ENCODE measurements at regions not wholly inside any gene's neighbourhood (a gene's known extent, or its start where the extent isn't known, plus 50 kb on each side); places are given as distances from the start of the nearest gene placed in this dataset.

DNA sequence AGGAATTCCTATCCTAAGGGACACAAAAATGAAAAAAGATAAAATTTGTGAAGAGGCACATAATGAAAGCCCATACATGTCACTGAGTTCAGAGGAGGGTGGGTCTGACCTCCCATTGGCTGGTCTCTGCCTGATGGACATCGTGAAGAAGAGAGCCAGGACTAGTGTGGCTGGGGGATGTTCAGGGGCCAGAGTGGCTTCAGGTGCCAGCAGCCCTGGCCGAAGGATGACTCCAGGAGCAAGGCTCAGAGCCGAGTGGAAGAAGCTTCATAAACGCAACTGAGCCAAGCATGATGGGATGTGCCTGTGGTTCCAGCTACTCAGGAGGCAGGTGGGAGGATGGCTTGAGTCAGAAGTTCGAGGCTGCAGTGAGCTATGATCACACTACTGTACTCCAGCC lies 56.9 kb upstream of the ATP5PO start:
- H3K27ac ChIP-seq (ENCODE audit: insufficient read length, low read depth, low read length) = no peak overlapping the region
- H2BK120ac ChIP-seq (ENCODE audit: low read depth, low read length, poor library complexity, severe bottlenecking) = no peak overlapping the region
- H3K4me1 ChIP-seq (ENCODE audit: insufficient read depth, low read length) = peaks cover 5% of the 10 kb centered on the region; the same call in 1 of the 2 replicates
- Mint-ChIP-seq H3K4me1 (peaks cover 37 to 41% of the 10 kb centered on the region in 2 experiments), H3K27ac (peak overlapping the region in 1 of 3 experiments; percentile 74; a peak in 4 of 7 replicates), H3K4me3 (peak overlapping the region in 1 of 2 experiments; percentile 27; a peak in 1 of 5 replicates), H3K36me3 (ENCODE audit: insufficient read depth in 1 of 3, low read depth in 3 of 3) (no peaks in the 10 kb centered on the region), H3K9me3 (no peaks in the 10 kb centered on the region), H3K27me3 (ENCODE audit: low read depth) (no peaks in the 10 kb centered on the region)
- no peak overlapping the region for H3K4ac ChIP-seq (ENCODE audit: low read depth, low read length)
- no peaks in the 10 kb centered on the region for H3K27me3 ChIP-seq (ENCODE audit: insufficient read depth, low read length)
- H4K5ac ChIP-seq (ENCODE audit: insufficient read length, low read depth, low read length) = no peak overlapping the region
- H2BK12ac ChIP-seq (ENCODE audit: insufficient read length, low read depth, low read length) = no peak overlapping the region
- no peaks in the 10 kb centered on the region for H4K20me1 ChIP-seq (ENCODE audit: control insufficient read depth, insufficient read depth, insufficient read length)
- H3T11ph ChIP-seq (ENCODE audit: low read length) = no peak overlapping the region
- H3K23me2 ChIP-seq (ENCODE audit: insufficient read length, low read depth, low read length, poor library complexity, severe bottlenecking) = peaks cover 2% of the 10 kb centered on the region
- no peak overlapping the region for H3K56ac ChIP-seq (ENCODE audit: insufficient read length, low read depth, low read length)
- H3K14ac ChIP-seq (ENCODE audit: insufficient read depth, low read length) = no peak overlapping the region
- no CpG with 5 or more reads among the region's 5 CpGs for WGBS (ENCODE audit: extremely low coverage, insufficient read length, low lambda C conversion rate)
- no peak overlapping the region for H2BK15ac ChIP-seq (ENCODE audit: low read depth, low read length)
- no peak overlapping the region for H2AK5ac ChIP-seq (ENCODE audit: insufficient read length, low read length)
- H2AFZ ChIP-seq (ENCODE audit: low read length) = no peak overlapping the region
- no peak overlapping the region for H3K18ac ChIP-seq (ENCODE audit: insufficient read length, low read depth, low read length)
- H3K9ac ChIP-seq (ENCODE audit: extremely low read depth, insufficient read length, low read length) = no peak overlapping the region
- no peak overlapping the region for H4K8ac ChIP-seq (replicated peaks; ENCODE audit: insufficient read length, low read depth, low read length)
- H3K9me3 ChIP-seq (ENCODE audit: control insufficient read depth, low read depth, low read length) = no peaks in the 10 kb centered on the region
- no peak overlapping the region for H2BK5ac ChIP-seq (ENCODE audit: insufficient read length, low read length)
- H3K79me2 ChIP-seq (ENCODE audit: insufficient read depth, low read length) = no peaks in the 10 kb centered on the region
- TF ChIP-seq, protein P1, sequence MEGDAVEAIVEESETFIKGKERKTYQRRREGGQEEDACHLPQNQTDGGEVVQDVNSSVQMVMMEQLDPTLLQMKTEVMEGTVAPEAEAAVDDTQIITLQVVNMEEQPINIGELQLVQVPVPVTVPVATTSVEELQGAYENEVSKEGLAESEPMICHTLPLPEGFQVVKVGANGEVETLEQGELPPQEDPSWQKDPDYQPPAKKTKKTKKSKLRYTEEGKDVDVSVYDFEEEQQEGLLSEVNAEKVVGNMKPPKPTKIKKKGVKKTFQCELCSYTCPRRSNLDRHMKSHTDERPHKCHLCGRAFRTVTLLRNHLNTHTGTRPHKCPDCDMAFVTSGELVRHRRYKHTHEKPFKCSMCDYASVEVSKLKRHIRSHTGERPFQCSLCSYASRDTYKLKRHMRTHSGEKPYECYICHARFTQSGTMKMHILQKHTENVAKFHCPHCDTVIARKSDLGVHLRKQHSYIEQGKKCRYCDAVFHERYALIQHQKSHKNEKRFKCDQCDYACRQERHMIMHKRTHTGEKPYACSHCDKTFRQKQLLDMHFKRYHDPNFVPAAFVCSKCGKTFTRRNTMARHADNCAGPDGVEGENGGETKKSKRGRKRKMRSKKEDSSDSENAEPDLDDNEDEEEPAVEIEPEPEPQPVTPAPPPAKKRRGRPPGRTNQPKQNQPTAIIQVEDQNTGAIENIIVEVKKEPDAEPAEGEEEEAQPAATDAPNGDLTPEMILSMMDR (conservative IDR thresholded peaks at IDR 0.05) = no peak
- no peak overlapping the region for H3K4me2 ChIP-seq (ENCODE audit: insufficient read depth, insufficient read length, low read length)
- H4K91ac ChIP-seq (ENCODE audit: insufficient read length, low read depth, low read length) = no peak overlapping the region
- no peak overlapping the region for H3K23ac ChIP-seq (ENCODE audit: insufficient read length, low read depth, low read length)
- no peak for DNase-seq
- H2BK20ac ChIP-seq (ENCODE audit: low read depth, low read length, poor library complexity, severe bottlenecking) = no peak overlapping the region
- no peaks in the 10 kb centered on the region for H3K79me1 ChIP-seq (ENCODE audit: insufficient read depth, low read depth, low read length, poor library complexity, severe bottlenecking)
